ENCODE measurements at regions not wholly inside any gene's neighbourhood (a gene's known extent, or its start where the extent isn't known, plus 50 kb on each side); places are given as distances from the start of the nearest gene placed in this dataset.

GRCh38 chr13:104943331-104943730 lies 1592.1 kb downstream of the EFNB2 start:
- no peak for TF ChIP-seq CTCF (IDR thresholded peaks at IDR 0.05)

GRCh38 chr13:104937881-104938280 lies 1597.6 kb downstream of the EFNB2 start:
- TF ChIP-seq CTCF (IDR thresholded peaks at IDR 0.05) = no peak

- no peak for TF ChIP-seq CTCF (IDR thresholded peaks at IDR 0.05)
Measured at GRCh38 chr13:104936304-104936703, 1599.2 kb downstream of the EFNB2 start.

GRCh38 chr13:104920091-104920490 lies 1615.4 kb downstream of the EFNB2 start:
- TF ChIP-seq CTCF (IDR thresholded peaks at IDR 0.05) = no peak

GRCh38 chr13:104900191-104900817 lies 1635.2 kb downstream of the EFNB2 start:
- no peak for TF ChIP-seq CTCF (IDR thresholded peaks at IDR 0.05)

- no peak for TF ChIP-seq CTCF (IDR thresholded peaks at IDR 0.05)
Measured at GRCh38 chr13:104898484-104898883, 1637.0 kb downstream of the EFNB2 start.

- no peak for TF ChIP-seq CTCF (IDR thresholded peaks at IDR 0.05)
Measured at GRCh38 chr13:104895521-104895920, 1639.9 kb downstream of the EFNB2 start.
